OCI-LY7 (cell line): ENCODE measurements at regions not wholly inside any gene's neighbourhood (a gene's known extent, or its start where the extent isn't known, plus 50 kb on each side); places are given as distances from the start of the nearest gene placed in this dataset.

Experiments
- BruUV-seq: library from RNA; stranded (reverse); fragments of 400-500 nt; replicated peaks from 2 replicates; lab custom pipeline; 2021; lab: Mats Ljungman, UMichigan
- CTCF ChIA-PET: fragments of 300-600 bp; sonication (Branson Sonifier 250); formaldehyde crosslinking; loops from one replicate; lab custom pipeline; 2022; ENCODE audit warnings: antibody characterized with exemption; ENCODE audit not compliant: unreplicated experiment; lab: Charles Lee
- POLR2A ChIA-PET: fragments of 300-600 bp; sonication (Branson Sonifier 250); formaldehyde crosslinking; loops from one replicate; lab custom pipeline; 2022; ENCODE audit warnings: antibody characterized with exemption; lab: Charles Lee
- DNase-seq: peaks from one replicate; pipeline ENCODE4 v3.0.0-alpha.2; 2015; ENCODE audit warnings: low spot score
- H2AFZ ChIP-seq: fragments of 200-600 bp; sonication (generic), shearing (Covaris generic); 2 replicates; pipeline ENCODE4 v1.6.1; 2014; ENCODE audit warnings: mild to moderate bottlenecking, antibody characterized with exemption, low read length, moderate library complexity
- H3K27ac ChIP-seq: fragments of 200-600 bp; sonication (generic); 2 replicates; pipeline ENCODE4 v1.5.1; 2014; ENCODE audit warnings: mixed run types, low read depth, mild to moderate bottlenecking, moderate library complexity, low read length, inconsistent platforms; ENCODE audit not compliant: poor library complexity, severe bottlenecking
- H3K36me3 ChIP-seq: fragments of 200-600 bp; sonication (generic); 2 replicates; pipeline ENCODE4 v1.6.1; 2014; ENCODE audit warnings: mild to moderate bottlenecking, antibody characterized with exemption, low read length, moderate library complexity, mixed read lengths; ENCODE audit not compliant: insufficient read depth
- H3K4me1 ChIP-seq: fragments of 200-600 bp; sonication (generic); 2 replicates; pipeline ENCODE4 v1.5.1; 2014; ENCODE audit warnings: mild to moderate bottlenecking, low read length; ENCODE audit not compliant: insufficient read depth, poor library complexity, severe bottlenecking
- H3K4me2 ChIP-seq: fragments of 200-600 bp; sonication (generic); 2 replicates; pipeline ENCODE4 v1.6.1; 2014; ENCODE audit warnings: mild to moderate bottlenecking, low read length
- H3K4me3 ChIP-seq: fragments of 200-600 bp; sonication (generic); 2 replicates; pipeline ENCODE4 v1.5.1; 2014; ENCODE audit warnings: mild to moderate bottlenecking, low read depth, low read length; ENCODE audit not compliant: poor library complexity, severe bottlenecking
- H3K79me2 ChIP-seq: fragments of 200-600 bp; sonication (generic); 2 replicates; pipeline ENCODE4 v1.6.1; 2016; ENCODE audit warnings: low read depth, mild to moderate bottlenecking, low read length, moderate library complexity, mixed read lengths; ENCODE audit not compliant: insufficient read depth
- H3K9me2 ChIP-seq: fragments of 200-600 bp; sonication (generic); 2 replicates; pipeline ENCODE4 v1.6.1; 2016; ENCODE audit warnings: mild to moderate bottlenecking, low read length, mixed read lengths; ENCODE audit not compliant: insufficient read depth
- H3K9me3 ChIP-seq: fragments of 200-600 bp; sonication (generic); 2 replicates; pipeline ENCODE4 v1.6.1; 2014; ENCODE audit warnings: mild to moderate bottlenecking, mixed run types, low read length, mixed read lengths
- H4K20me1 ChIP-seq: fragments of 200-600 bp; sonication (generic); 2 replicates; pipeline ENCODE4 v1.6.1; 2014; ENCODE audit warnings: mild to moderate bottlenecking, antibody characterized with exemption, low read length, moderate library complexity, mixed read lengths; ENCODE audit not compliant: insufficient read depth
- CTCF ChIP-seq: fragments of 200-600 bp; sonication (generic); conservative IDR thresholded peaks from 2 replicates; pipeline ENCODE4 v1.5.1; 2014; ENCODE audit warnings: mild to moderate bottlenecking, antibody characterized with exemption, low read length, moderate library complexity, mixed read lengths
- EZH2phosphoT487 ChIP-seq: fragments of 200-600 bp; sonication (generic); IDR thresholded peaks from 2 replicates; pipeline ENCODE4 v1.6.1; 2018; ENCODE audit warnings: low read depth, borderline replicate concordance, mild to moderate bottlenecking, mixed run types, antibody characterized with exemption, low read length, moderate library complexity, mixed read lengths
- intact Hi-C: fragments of 100-400 bp; cut with micrococcal nuclease; formaldehyde crosslinking; loops from one replicate; pipeline ENCODE4 v1.10.0; 2022; ENCODE audit not compliant: unreplicated experiment

- Histone ChIP-seq H3K27ac (no peak overlapping the region), H3K4me2 (no peak overlapping the region), H3K4me3 (no peak overlapping the region), H3K79me2 (no peaks in the 10 kb centered on the region), H2AFZ (no peak overlapping the region), H3K36me3 (no peaks in the 10 kb centered on the region), H3K9me2 (no peaks in the 10 kb centered on the region), H3K4me1 (no peaks in the 10 kb centered on the region), H3K9me3 (no peaks in the 10 kb centered on the region), H4K20me1 (no peaks in the 10 kb centered on the region)
- no peak for DNase-seq
- no TSS peak for BruUV-seq
- intact Hi-C loops = no loop called here
- TF ChIP-seq EZH2phosphoT487 = no peak
- no peak for TF ChIP-seq CTCF
- ChIA-PET CTCF (no interaction called here), POLR2A (no interaction called here)
These were observed 167.8 kb upstream of the APCDD1 start for GRCh38 chr18:10286580-10287150.

DNA sequence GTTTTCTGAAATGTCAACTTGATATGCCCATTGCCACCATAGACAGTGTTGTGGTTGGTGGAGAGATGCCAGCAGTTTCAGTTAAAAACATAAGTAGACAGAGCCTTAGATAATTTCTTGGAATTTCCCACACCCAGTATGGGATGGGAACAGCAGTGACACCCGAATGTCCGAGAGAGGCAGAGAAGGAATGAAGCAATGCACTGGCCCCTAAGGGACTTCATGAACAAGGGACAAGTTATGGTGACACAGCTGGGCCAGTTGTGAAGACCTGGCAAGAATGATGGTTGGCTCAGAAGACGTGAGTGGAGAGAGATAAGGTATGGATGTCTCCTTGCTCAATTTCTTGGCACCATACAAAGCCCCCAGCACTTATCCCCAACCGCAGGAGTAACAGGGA, 165.2 kb upstream of the APCDD1 start:
- intact Hi-C loops = no loop called here
- CTCF ChIA-PET = no interaction called here

More for the DNA sequence above, 165.2 kb upstream of the APCDD1 start:
- Histone ChIP-seq H3K79me2 (no peaks in the 10 kb centered on the region), H2AFZ (no peak overlapping the region), H3K4me1 (no peaks in the 10 kb centered on the region), H3K9me2 (no peaks in the 10 kb centered on the region), H3K4me2 (no peak overlapping the region), H3K4me3 (no peak overlapping the region), H4K20me1 (no peaks in the 10 kb centered on the region), H3K36me3 (no peaks in the 10 kb centered on the region), H3K9me3 (no peaks in the 10 kb centered on the region), H3K27ac (no peak overlapping the region)
- TF ChIP-seq CTCF (no peak), EZH2phosphoT487 (no peak)
- DNase-seq = no peak
- POLR2A ChIA-PET = no interaction called here
- BruUV-seq = no TSS peak
